ENCODE measurements at regions not wholly inside any gene's neighbourhood (a gene's known extent, or its start where the extent isn't known, plus 50 kb on each side); places are given as distances from the start of the nearest gene placed in this dataset.

- no peaks in the 10 kb centered on the region for H3K9me3 ChIP-seq (ENCODE audit: severe bottlenecking)
- no peak overlapping the region for H3K4me3 ChIP-seq (ENCODE audit: severe bottlenecking)
- H3K27me3 ChIP-seq (ENCODE audit: insufficient read depth, poor library complexity, severe bottlenecking): no peaks in the 10 kb centered on the region
- ATAC-seq (ENCODE audit: low read depth) (no peak), DNase-seq (ENCODE audit: low spot score) (no peak)
- no peak overlapping the region for H3K27ac ChIP-seq (ENCODE audit: poor library complexity, severe bottlenecking)
- no peak for TF ChIP-seq CTCF (IDR thresholded peaks at IDR 0.05; ENCODE audit: poor library complexity, severe bottlenecking)
- no peaks in the 10 kb centered on the region for H3K4me1 ChIP-seq (ENCODE audit: insufficient read depth, poor library complexity, severe bottlenecking)
- no peaks in the 10 kb centered on the region for H3K36me3 ChIP-seq (ENCODE audit: low read depth)
Measured at GRCh38 chr2:173803449-173803848, 161.7 kb downstream of the SP3 start.

- no peak overlapping the region for H3K27ac ChIP-seq (ENCODE audit: poor library complexity, severe bottlenecking)
- H3K4me3 ChIP-seq (ENCODE audit: severe bottlenecking): no peak overlapping the region
- ATAC-seq (ENCODE audit: low read depth) (no peak), DNase-seq (ENCODE audit: low spot score) (no peak)
- TF ChIP-seq CTCF (IDR thresholded peaks at IDR 0.05; ENCODE audit: poor library complexity, severe bottlenecking): no peak
- H3K9me3 ChIP-seq (ENCODE audit: severe bottlenecking): no peaks in the 10 kb centered on the region
- no peaks in the 10 kb centered on the region for H3K4me1 ChIP-seq (ENCODE audit: insufficient read depth, poor library complexity, severe bottlenecking)
- no peaks in the 10 kb centered on the region for H3K36me3 ChIP-seq (ENCODE audit: low read depth)
- H3K27me3 ChIP-seq (ENCODE audit: insufficient read depth, poor library complexity, severe bottlenecking): no peaks in the 10 kb centered on the region
Measured at GRCh38 chr2:173806761-173807160, 158.4 kb downstream of the SP3 start.

- Histone ChIP-seq H3K4me1 (ENCODE audit: insufficient read depth, poor library complexity, severe bottlenecking) (no peaks in the 10 kb centered on the region), H3K27me3 (ENCODE audit: insufficient read depth, poor library complexity, severe bottlenecking) (no peaks in the 10 kb centered on the region), H3K9me3 (ENCODE audit: severe bottlenecking) (peaks cover under 1% of the 10 kb centered on the region), H3K27ac (ENCODE audit: poor library complexity, severe bottlenecking) (no peak overlapping the region), H3K4me3 (ENCODE audit: severe bottlenecking) (no peak overlapping the region), H3K36me3 (ENCODE audit: low read depth) (no peaks in the 10 kb centered on the region)
- ATAC-seq (ENCODE audit: low read depth) (no peak), DNase-seq (ENCODE audit: low spot score) (no peak)
- no peak for TF ChIP-seq CTCF (IDR thresholded peaks at IDR 0.05; ENCODE audit: poor library complexity, severe bottlenecking)
Measured at GRCh38 chr2:173808718-173809117, 156.5 kb downstream of the SP3 start.

GRCh38 chr2:173812321-173812720 is 152.9 kb downstream of the SP3 start:
- no peak for DNase-seq (ENCODE audit: low spot score)
- no peaks in the 10 kb centered on the region for H3K27me3 ChIP-seq (ENCODE audit: insufficient read depth, poor library complexity, severe bottlenecking)
- TF ChIP-seq CTCF (IDR thresholded peaks at IDR 0.05; ENCODE audit: poor library complexity, severe bottlenecking): no peak

GRCh38 chr2:173814306-173814705 is 150.9 kb downstream of the SP3 start:
- Histone ChIP-seq H3K27me3 (ENCODE audit: insufficient read depth, poor library complexity, severe bottlenecking) (no peaks in the 10 kb centered on the region), H3K36me3 (ENCODE audit: low read depth) (no peaks in the 10 kb centered on the region), H3K4me1 (ENCODE audit: insufficient read depth, poor library complexity, severe bottlenecking) (no peaks in the 10 kb centered on the region), H3K27ac (ENCODE audit: poor library complexity, severe bottlenecking) (no peak overlapping the region), H3K4me3 (ENCODE audit: severe bottlenecking) (no peak overlapping the region), H3K9me3 (ENCODE audit: severe bottlenecking) (peaks cover 2% of the 10 kb centered on the region)
- TF ChIP-seq CTCF (IDR thresholded peaks at IDR 0.05; ENCODE audit: poor library complexity, severe bottlenecking): no peak
- no peak for DNase-seq (ENCODE audit: low spot score)
- no peak for ATAC-seq (ENCODE audit: low read depth)

More at GRCh38 chr2:173812321-173812720, 152.9 kb downstream of the SP3 start:
- peaks cover 2% of the 10 kb centered on the region for H3K9me3 ChIP-seq (ENCODE audit: severe bottlenecking)
- H3K27ac ChIP-seq (ENCODE audit: poor library complexity, severe bottlenecking): no peak overlapping the region
- H3K4me1 ChIP-seq (ENCODE audit: insufficient read depth, poor library complexity, severe bottlenecking): no peaks in the 10 kb centered on the region
- no peaks in the 10 kb centered on the region for H3K36me3 ChIP-seq (ENCODE audit: low read depth)
- ATAC-seq (ENCODE audit: low read depth): no peak
- H3K4me3 ChIP-seq (ENCODE audit: severe bottlenecking): no peak overlapping the region
